Ascending aorta (tissue), 2 donors: ENCODE measurements at regions not wholly inside any gene's neighbourhood (a gene's known extent, or its start where the extent isn't known, plus 50 kb on each side); places are given as distances from the start of the nearest gene placed in this dataset.

Experiments
- DNase-seq, 2 donors: peaks; one replicate each; pipeline ENCODE4 v3.0.0-alpha.2; 2019; ENCODE audit warnings: low spot score in 2 of 2
- H3K27ac ChIP-seq, 2 donors: fragments of 200-600 bp; sonication (generic); one replicate each; pipeline ENCODE4 v1.5.1; 2016 to 2017; ENCODE audit warnings: mild to moderate bottlenecking in 1 of 2
- H3K27me3 ChIP-seq: fragments of 200-600 bp; sonication (generic); one replicate; pipeline ENCODE4 v1.5.1; 2017
- H3K36me3 ChIP-seq, 2 donors: fragments of 200-600 bp; sonication (generic); one replicate each; pipeline ENCODE4 v1.5.1; 2016
- H3K4me1 ChIP-seq, 2 donors: fragments of 200-600 bp; sonication (generic); one replicate each; pipeline ENCODE4 v1.5.1; 2016 to 2017; ENCODE audit warnings: mild to moderate bottlenecking in 1 of 2
- H3K4me3 ChIP-seq, 2 donors: fragments of 200-600 bp; sonication (generic); one replicate each; pipeline ENCODE4 v1.5.1; 2016 to 2017; ENCODE audit warnings: mild to moderate bottlenecking in 1 of 2
- H3K9me3 ChIP-seq, 2 donors: fragments of 200-600 bp; sonication (generic); one replicate each; pipeline ENCODE4 v1.5.1; 2016
- CTCF ChIP-seq, 3 experiments: fragments of 200-600 bp in 2 of 3; fragments of 450-650 bp in 1 of 3; sonication (generic) in 2 of 3; IDR thresholded peaks; one replicate each; pipeline ENCODE4 v1.5.1; 2016 to 2019; ENCODE audit warnings: antibody characterized with exemption in 3 of 3, mild to moderate bottlenecking in 1 of 3, moderate library complexity in 1 of 3
- intact Hi-C: fragments of 100-400 bp; cut with DNase I; formaldehyde crosslinking; loops from one replicate; pipeline ENCODE4 v1.15.1; 2023

GRCh38 chr1:172895050-172895460 lies 155.7 kb downstream of the TNFSF18 start:
- no peak overlapping the region for H3K4me3 ChIP-seq
- no peak overlapping the region for H3K27ac ChIP-seq

GRCh38 chr1:172895761-172896160 lies 155.0 kb downstream of the TNFSF18 start:
- Histone ChIP-seq H3K4me3 (no peak overlapping the region), H3K9me3 (no peaks in the 10 kb centered on the region), H3K27ac (no peak overlapping the region), H3K4me1 (no peaks in the 10 kb centered on the region), H3K36me3 (no peaks in the 10 kb centered on the region), H3K27me3 (no peaks in the 10 kb centered on the region)
- no peak for TF ChIP-seq CTCF (IDR thresholded peaks at IDR 0.05)
- no peak for DNase-seq
- intact Hi-C loops: no loop called here

More at GRCh38 chr1:172895050-172895460, 155.7 kb downstream of the TNFSF18 start:
- no peaks in the 10 kb centered on the region for H3K9me3 ChIP-seq
- no peaks in the 10 kb centered on the region for H3K27me3 ChIP-seq
- no peak for DNase-seq
- no peaks in the 10 kb centered on the region for H3K36me3 ChIP-seq
- H3K4me1 ChIP-seq: no peaks in the 10 kb centered on the region
- intact Hi-C loops: no loop called here
- TF ChIP-seq CTCF (IDR thresholded peaks at IDR 0.05): no peak

GRCh38 chr1:172897738-172898137 lies 153.0 kb downstream of the TNFSF18 start:
- Histone ChIP-seq H3K36me3 (no peaks in the 10 kb centered on the region), H3K4me1 (no peaks in the 10 kb centered on the region), H3K27me3 (no peaks in the 10 kb centered on the region), H3K9me3 (no peaks in the 10 kb centered on the region), H3K27ac (no peak overlapping the region), H3K4me3 (no peak overlapping the region)
- DNase-seq: no peak
- intact Hi-C loops: no loop called here
- no peak for TF ChIP-seq CTCF (IDR thresholded peaks at IDR 0.05)

- Histone ChIP-seq H3K27ac (no peak overlapping the region), H3K4me1 (no peaks in the 10 kb centered on the region), H3K9me3 (no peaks in the 10 kb centered on the region), H3K27me3 (no peaks in the 10 kb centered on the region), H3K4me3 (no peak overlapping the region), H3K36me3 (no peaks in the 10 kb centered on the region)
- intact Hi-C loops: no loop called here
- DNase-seq: no peak
- TF ChIP-seq CTCF (IDR thresholded peaks at IDR 0.05): no peak
These were observed 151.9 kb downstream of the TNFSF18 start for GRCh38 chr1:172898866-172899265.

GRCh38 chr1:172900376-172900997 lies 150.3 kb downstream of the TNFSF18 start:
- intact Hi-C loops: no loop called here
- H3K27me3 ChIP-seq: no peaks in the 10 kb centered on the region
- DNase-seq: no peak
- no peaks in the 10 kb centered on the region for H3K4me1 ChIP-seq
- no peak overlapping the region for H3K4me3 ChIP-seq
- H3K36me3 ChIP-seq: no peaks in the 10 kb centered on the region
- TF ChIP-seq CTCF (IDR thresholded peaks at IDR 0.05): no peak
- H3K27ac ChIP-seq: no peak overlapping the region
- no peaks in the 10 kb centered on the region for H3K9me3 ChIP-seq

- Histone ChIP-seq H3K9me3 (no peaks in the 10 kb centered on the region), H3K4me1 (no peaks in the 10 kb centered on the region), H3K4me3 (no peak overlapping the region), H3K27ac (no peak overlapping the region), H3K27me3 (no peaks in the 10 kb centered on the region), H3K36me3 (no peaks in the 10 kb centered on the region)
- no peak for TF ChIP-seq CTCF (IDR thresholded peaks at IDR 0.05)
- no peak for DNase-seq
- intact Hi-C loops: no loop called here
These were observed 148.5 kb downstream of the TNFSF18 start for GRCh38 chr1:172902200-172902599.
